ENCODE measurements at regions not wholly inside any gene's neighbourhood (a gene's known extent, or its start where the extent isn't known, plus 50 kb on each side); places are given as distances from the start of the nearest gene placed in this dataset.

- Mint-ChIP-seq H3K27me3 (ENCODE audit: unreplicated experiment) (no peaks in the 10 kb centered on the region), H3K4me3 (ENCODE audit: unreplicated experiment) (no peak overlapping the region), H3K27ac (ENCODE audit: unreplicated experiment) (no peak overlapping the region), H3K9me3 (ENCODE audit: unreplicated experiment) (no peaks in the 10 kb centered on the region), H3K4me1 (ENCODE audit: low read depth, unreplicated experiment) (peaks cover 2% of the 10 kb centered on the region), H3K36me3 (ENCODE audit: unreplicated experiment) (peaks cover 4% of the 10 kb centered on the region)
- no peak for DNase-seq
- TF ChIP-seq CTCF (IDR thresholded peaks at IDR 0.05; ENCODE audit: partially characterized antibody, unreplicated experiment): no peak
These were observed 185.6 kb downstream of the TOMM20 start for GRCh38 chr1:234942879-234943506.

- Mint-ChIP-seq H3K36me3 (ENCODE audit: unreplicated experiment) (peaks cover 4% of the 10 kb centered on the region), H3K27ac (ENCODE audit: unreplicated experiment) (no peak overlapping the region), H3K9me3 (ENCODE audit: unreplicated experiment) (peaks cover 1% of the 10 kb centered on the region), H3K4me1 (ENCODE audit: low read depth, unreplicated experiment) (peaks cover 2% of the 10 kb centered on the region), H3K4me3 (ENCODE audit: unreplicated experiment) (no peak overlapping the region), H3K27me3 (ENCODE audit: unreplicated experiment) (no peaks in the 10 kb centered on the region)
- no peak for TF ChIP-seq CTCF (IDR thresholded peaks at IDR 0.05; ENCODE audit: partially characterized antibody, unreplicated experiment)
- DNase-seq: no peak
These were observed 186.7 kb downstream of the TOMM20 start for GRCh38 chr1:234942012-234942332.

GRCh38 chr1:234941321-234942011 lies 187.2 kb downstream of the TOMM20 start:
- peaks cover 1% of the 10 kb centered on the region for H3K9me3 Mint-ChIP-seq (ENCODE audit: unreplicated experiment)
- no peaks in the 10 kb centered on the region for H3K27me3 Mint-ChIP-seq (ENCODE audit: unreplicated experiment)
- H3K27ac Mint-ChIP-seq (ENCODE audit: unreplicated experiment): no peak overlapping the region
- H3K36me3 Mint-ChIP-seq (ENCODE audit: unreplicated experiment): peaks cover 4% of the 10 kb centered on the region
- DNase-seq: no peak
- no peak overlapping the region for H3K4me3 Mint-ChIP-seq (ENCODE audit: unreplicated experiment)
- no peak for TF ChIP-seq CTCF (IDR thresholded peaks at IDR 0.05; ENCODE audit: partially characterized antibody, unreplicated experiment)
- peaks cover 2% of the 10 kb centered on the region for H3K4me1 Mint-ChIP-seq (ENCODE audit: low read depth, unreplicated experiment)

GRCh38 chr1:234940841-234941240 lies 187.8 kb downstream of the TOMM20 start:
- peaks cover 2% of the 10 kb centered on the region for H3K4me1 Mint-ChIP-seq (ENCODE audit: low read depth, unreplicated experiment)
- DNase-seq: no peak
- no peaks in the 10 kb centered on the region for H3K27me3 Mint-ChIP-seq (ENCODE audit: unreplicated experiment)
- TF ChIP-seq CTCF (IDR thresholded peaks at IDR 0.05; ENCODE audit: partially characterized antibody, unreplicated experiment): no peak
- H3K27ac Mint-ChIP-seq (ENCODE audit: unreplicated experiment): no peak overlapping the region
- peaks cover 4% of the 10 kb centered on the region for H3K36me3 Mint-ChIP-seq (ENCODE audit: unreplicated experiment)
- no peak overlapping the region for H3K4me3 Mint-ChIP-seq (ENCODE audit: unreplicated experiment)
- H3K9me3 Mint-ChIP-seq (ENCODE audit: unreplicated experiment): peaks cover 1% of the 10 kb centered on the region

GRCh38 chr1:234938924-234939323 lies 189.7 kb downstream of the TOMM20 start:
- no peak for TF ChIP-seq CTCF (IDR thresholded peaks at IDR 0.05; ENCODE audit: partially characterized antibody, unreplicated experiment)
- Mint-ChIP-seq H3K4me3 (ENCODE audit: unreplicated experiment) (no peak overlapping the region), H3K9me3 (ENCODE audit: unreplicated experiment) (peaks cover 4% of the 10 kb centered on the region), H3K27ac (ENCODE audit: unreplicated experiment) (no peak overlapping the region), H3K4me1 (ENCODE audit: low read depth, unreplicated experiment) (peaks cover 2% of the 10 kb centered on the region), H3K36me3 (ENCODE audit: unreplicated experiment) (no peaks in the 10 kb centered on the region), H3K27me3 (ENCODE audit: unreplicated experiment) (no peaks in the 10 kb centered on the region)
- DNase-seq: no peak
